Hypothalamus (tissue), 51 donors: ENCODE measurements at regions not wholly inside any gene's neighbourhood (a gene's known extent, or its start where the extent isn't known, plus 50 kb on each side); places are given as distances from the start of the nearest gene placed in this dataset.
A peak's percentile ranks its signal among the peaks of the same experiment; 100 is the strongest.
"Not testable (repeated sequence)": the region's sequence is repeated elsewhere in the genome, so short reads cannot be mapped to it uniquely, and the experiment has no call there.

Source experiments
- DNase-seq, 51 donors: peaks; one replicate each; lab custom pipeline; 2025; lab: John Stamatoyannopoulos, UW

DNA sequence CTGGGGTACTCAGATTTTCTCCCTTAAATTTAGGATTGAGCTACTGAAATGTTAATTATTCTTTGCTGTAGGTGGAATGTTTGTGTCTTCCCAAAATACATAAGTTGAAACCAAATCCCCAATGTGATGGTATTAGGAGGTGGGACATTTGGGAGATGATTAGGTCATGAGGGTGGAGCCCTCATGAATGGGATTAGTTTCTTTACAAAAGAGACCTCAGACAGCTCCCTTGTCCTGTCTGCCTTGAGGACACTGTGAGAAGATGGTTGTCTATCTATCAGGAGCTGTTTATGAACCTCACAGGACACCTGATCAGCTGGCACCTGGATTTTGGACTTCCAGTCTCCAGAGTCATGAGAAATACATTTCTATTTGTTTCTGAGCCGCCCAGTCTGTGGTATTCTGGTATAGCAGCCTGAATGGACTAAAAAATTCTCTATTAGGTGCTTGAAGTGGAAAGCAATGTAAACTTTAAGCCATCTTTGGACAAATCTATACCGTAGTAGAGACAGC is 99.2 kb upstream of the UXS1 start:
- no peak for DNase-seq

- DNase-seq = no peak
Measured at GRCh38 chr2:106292627-106293026, 98.5 kb upstream of the UXS1 start.

- no peak for DNase-seq
Measured at GRCh38 chr2:106288873-106289272, 94.8 kb upstream of the UXS1 start.

- no peak for DNase-seq
Measured at GRCh38 chr2:106285237-106285829, 91.2 kb upstream of the UXS1 start.

DNA sequence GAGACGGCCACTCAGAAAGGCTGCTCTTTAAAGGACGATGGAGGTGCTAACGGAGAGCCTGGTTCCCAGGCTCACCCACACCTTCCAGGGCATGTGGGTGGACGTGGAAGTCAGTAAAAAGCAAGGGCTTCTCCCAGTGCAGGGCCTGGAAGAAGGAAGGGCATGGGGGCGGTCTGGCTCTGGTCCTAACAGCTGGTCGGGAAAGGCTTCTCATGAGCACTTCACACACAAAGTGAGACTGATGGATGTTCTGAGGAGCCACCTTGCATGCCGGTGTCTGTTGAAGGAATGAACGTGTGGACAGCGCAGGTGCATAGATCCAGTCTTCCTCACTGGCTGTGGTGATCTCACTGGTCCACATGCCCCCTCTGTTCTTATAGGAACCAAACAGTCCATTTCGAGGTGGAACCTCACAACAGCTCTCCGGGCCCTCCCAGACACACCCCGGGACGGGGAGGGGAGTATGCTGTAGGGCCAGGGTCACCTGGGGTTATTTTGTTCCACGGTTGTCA is 90.6 kb upstream of the UXS1 start:
- DNase-seq = no peak

- peak in 14 of 51 donors; percentile 3 to 47 (median 26) for DNase-seq
Measured at GRCh38 chr2:106284255-106284654, 90.2 kb upstream of the UXS1 start.

DNA sequence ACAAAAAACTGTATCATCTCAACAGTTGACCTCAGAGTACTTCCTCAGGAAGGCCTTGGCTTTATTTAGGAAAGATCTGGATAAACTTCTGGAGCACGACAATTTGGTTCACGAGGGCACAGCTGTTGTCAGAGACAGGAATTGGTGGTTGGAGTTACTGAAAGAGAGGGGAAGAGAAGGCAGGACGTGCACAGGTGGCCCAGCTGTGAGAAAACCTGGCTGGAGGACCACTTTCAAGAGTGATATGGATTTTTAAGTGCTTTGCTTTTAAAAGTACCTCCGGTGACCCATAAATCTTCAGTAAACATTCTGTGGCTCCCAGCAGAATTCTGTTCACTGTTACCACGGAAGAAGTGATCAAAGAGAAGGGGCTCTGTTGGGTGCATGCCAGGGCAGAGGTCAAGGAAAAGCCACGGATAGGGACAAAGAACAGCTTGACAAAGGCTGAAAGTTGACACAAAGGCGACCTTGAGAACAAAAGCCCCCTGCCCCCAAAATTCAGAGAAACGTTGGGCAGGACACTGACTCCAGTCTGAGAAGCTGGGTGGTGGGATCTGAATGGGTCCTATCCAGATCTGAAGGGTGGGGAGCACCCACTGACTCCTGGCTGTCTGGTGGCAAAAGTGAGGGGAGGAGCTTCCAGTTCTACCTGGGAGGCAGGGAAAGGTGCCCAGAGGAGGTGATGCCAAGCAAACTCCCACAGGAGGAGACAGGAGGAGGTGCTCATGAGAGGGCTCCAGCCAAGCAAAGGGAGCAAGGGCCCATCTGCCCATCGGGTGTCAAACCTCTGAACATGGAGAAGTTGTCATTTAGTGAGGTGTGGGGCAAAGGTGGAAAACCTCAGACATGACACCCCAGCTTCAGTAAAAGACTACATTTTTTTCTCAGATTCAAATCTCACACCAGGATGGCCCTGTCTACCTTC is 89.4 kb upstream of the UXS1 start:
- DNase-seq = not testable (repeated sequence)

GRCh38 chr2:106282462-106283170 is 88.5 kb upstream of the UXS1 start:
- DNase-seq = peak in 6 of 51 donors; percentile 12 to 31 (median 16)

DNA sequence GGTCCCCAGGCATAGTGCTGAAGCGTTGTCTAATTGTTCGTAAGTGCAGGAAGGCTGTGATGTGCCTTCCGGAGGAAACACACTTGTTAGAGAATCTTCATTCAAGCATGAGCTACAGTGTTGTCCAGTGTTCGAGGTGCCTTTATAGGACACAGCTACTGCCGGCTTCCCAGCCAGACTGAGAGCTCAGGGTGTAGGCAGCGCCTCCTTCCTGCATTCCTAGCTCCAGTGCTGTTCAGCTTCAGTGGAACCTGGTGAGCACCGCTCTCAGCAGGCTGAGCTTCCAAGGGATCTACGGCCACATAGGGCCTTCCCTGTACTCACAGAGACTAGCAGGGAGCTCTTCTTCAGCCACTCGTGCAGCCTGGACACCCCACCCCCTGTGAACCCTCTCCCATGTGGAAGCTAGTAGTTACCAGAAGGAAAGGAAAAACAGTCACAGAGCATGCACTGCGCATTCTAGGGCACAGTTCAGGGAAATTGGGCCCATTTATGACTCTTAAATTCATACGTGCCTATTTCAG is 87.9 kb upstream of the UXS1 start:
- DNase-seq = not testable (repeated sequence)

- peak in 8 of 51 donors; percentile 8 to 42 (median 24) for DNase-seq
Measured at GRCh38 chr2:106280722-106281446, 86.8 kb upstream of the UXS1 start.

DNA sequence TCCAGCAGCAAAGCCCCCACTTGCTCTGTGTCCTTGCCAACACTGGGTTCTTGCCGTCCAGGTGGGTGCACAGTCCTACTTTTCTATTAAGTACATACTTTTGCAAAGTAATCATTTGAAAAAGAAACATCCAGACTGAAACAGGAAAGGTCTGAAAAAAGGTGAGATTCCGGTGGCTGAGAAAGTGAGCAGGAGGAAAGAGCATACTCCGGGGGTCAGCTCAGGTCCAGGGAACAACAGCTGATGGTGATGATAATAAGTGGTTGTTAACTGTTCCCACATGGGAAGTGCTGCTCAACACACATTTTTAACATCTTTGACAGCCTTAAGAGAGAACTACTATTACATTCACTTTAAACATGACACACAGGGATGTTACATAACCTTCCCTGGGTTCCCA is 86.1 kb upstream of the UXS1 start:
- no peak for DNase-seq

GRCh38 chr2:106278112-106278876 is 84.2 kb upstream of the UXS1 start:
- no peak for DNase-seq

GRCh38 chr2:106277426-106277825 is 83.3 kb upstream of the UXS1 start:
- no peak for DNase-seq

DNA sequence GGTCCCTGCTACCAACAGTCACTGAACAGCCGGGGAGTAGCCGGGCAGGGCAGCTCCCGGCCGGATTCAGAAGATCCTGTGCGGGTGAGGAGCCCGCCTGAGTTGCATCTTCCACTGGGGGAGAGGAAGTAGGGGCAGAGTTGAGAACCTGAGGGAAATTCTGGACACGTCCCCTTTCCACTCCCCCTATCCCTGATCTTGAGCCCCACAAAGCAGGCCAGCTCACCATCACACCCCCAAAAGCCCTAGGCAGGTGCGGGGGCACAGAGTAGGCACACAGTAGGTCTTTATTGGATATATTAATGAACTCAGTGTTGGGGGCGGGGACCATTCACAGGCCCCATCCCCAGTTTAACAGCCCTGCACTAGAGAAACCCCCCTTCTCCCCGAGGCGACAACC is 81.9 kb upstream of the UXS1 start:
- no peak for DNase-seq

- no peak for DNase-seq
Measured at GRCh38 chr2:106274668-106275067, 80.6 kb upstream of the UXS1 start.

- no peak for DNase-seq
Measured at GRCh38 chr2:106272216-106272807, 78.2 kb upstream of the UXS1 start.

DNA sequence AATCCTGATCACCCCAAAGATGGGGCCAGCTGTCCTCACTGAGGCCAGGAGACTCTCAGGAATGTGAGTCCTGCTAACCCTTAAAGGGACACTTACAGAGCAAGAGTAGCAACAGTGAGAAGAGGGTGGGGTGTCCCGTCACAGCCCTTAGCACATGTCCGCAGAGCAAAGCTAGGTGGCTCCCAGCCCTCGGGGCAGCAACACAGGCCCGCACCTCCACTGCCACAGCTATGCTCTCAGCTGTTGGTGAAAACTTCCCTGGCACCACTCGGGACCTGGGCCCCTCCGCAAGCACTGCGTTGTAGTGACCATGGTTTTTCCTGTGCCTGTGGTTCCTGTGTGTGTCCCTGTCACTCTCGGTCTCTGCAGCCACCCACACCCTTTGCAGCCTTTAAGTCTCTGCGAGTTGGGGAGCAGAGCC is 76.4 kb upstream of the UXS1 start:
- no peak for DNase-seq

DNA sequence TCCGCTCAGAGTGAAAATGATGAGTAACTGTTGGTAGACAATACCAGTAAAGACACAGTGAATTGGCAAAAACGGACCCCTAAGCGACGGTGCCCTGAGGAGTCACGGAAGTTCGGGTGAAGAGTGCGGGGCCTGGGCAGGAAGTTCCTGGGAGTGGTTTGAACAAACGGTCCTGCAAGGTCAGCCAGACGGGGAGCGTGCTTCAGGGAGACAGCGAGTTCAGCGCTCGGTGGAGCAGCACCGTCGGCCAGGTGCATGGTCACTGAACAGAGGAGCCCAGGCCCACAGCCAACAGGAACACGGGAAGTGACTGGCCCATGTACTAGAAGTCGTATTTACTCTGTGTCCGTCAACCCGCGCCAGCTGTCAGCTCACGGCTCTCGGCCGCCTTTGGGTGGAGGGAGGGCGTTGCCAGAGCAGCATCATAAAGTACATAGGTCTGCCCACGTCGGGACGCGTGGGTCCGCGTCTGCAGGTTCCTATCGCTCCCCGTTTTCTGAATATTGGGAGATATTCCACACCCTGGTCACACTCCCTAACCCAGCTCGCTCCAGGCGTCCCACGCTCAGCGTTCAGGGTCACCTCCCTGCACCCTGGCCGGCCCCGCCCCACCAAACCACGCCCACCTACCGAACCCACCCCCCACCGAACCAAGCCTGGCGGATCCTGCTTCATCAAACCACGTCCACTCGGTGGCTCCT is 75.6 kb upstream of the UXS1 start:
- DNase-seq = no peak
